ENCODE measurements at regions not wholly inside any gene's neighbourhood (a gene's known extent, or its start where the extent isn't known, plus 50 kb on each side); places are given as distances from the start of the nearest gene placed in this dataset.

- TF ChIP-seq CTCF (IDR thresholded peaks at IDR 0.05; ENCODE audit: poor library complexity, severe bottlenecking) (no peak), EZH2 (IDR thresholded peaks at IDR 0.05; ENCODE audit: borderline replicate concordance, insufficient read depth, low read length, poor library complexity, severe bottlenecking) (no peak)
Observed at GRCh38 chr3:159937561-159938166, 51.0 kb upstream of the IL12A start.

Data from neural cell (in vitro differentiated cells).